PC-3 (cell line): ENCODE measurements at regions not wholly inside any gene's neighbourhood (a gene's known extent, or its start where the extent isn't known, plus 50 kb on each side); places are given as distances from the start of the nearest gene placed in this dataset.

ENCODE experiments used
- ATAC-seq: fragments of 200-7000 bp; cut with Tn5 transposase; 2 replicates; pipeline ENCODE4 v1.9.1; 2020; ENCODE audit warnings: mild to moderate bottlenecking, moderate library complexity
- BruUV-seq: library from RNA; stranded (reverse); fragments of 400-500 nt; replicated peaks from 2 replicates; lab custom pipeline; 2021; lab: Mats Ljungman, UMichigan
- CTCF ChIA-PET: fragments of 300-600 bp; sonication (Branson Sonifier 250); formaldehyde crosslinking; loops from one replicate; lab custom pipeline; 2022; ENCODE audit warnings: antibody characterized with exemption; lab: Charles Lee
- POLR2A ChIA-PET: fragments of 300-600 bp; sonication (Branson Sonifier 250); formaldehyde crosslinking; loops from one replicate; lab custom pipeline; 2022; ENCODE audit warnings: antibody characterized with exemption; ENCODE audit not compliant: unreplicated experiment; lab: Charles Lee
- DNase-seq: peaks from one replicate; pipeline ENCODE4 v3.0.0-alpha.2; 2015
- H2AFZ ChIP-seq: fragments of 300-600 bp; sonication (generic); 2 replicates; pipeline ENCODE4 v1.6.0; 2016; ENCODE audit warnings: antibody characterized with exemption, low read length
- H3F3A ChIP-seq: fragments of 300-600 bp; sonication (generic); one replicate; pipeline ENCODE4 v1.6.0; 2017; ENCODE audit warnings: antibody characterized with exemption, low read length, control low read depth, mild to moderate bottlenecking; ENCODE audit not compliant: unreplicated experiment
- H3K27ac ChIP-seq: fragments of 300-600 bp; sonication (generic); 2 replicates; pipeline ENCODE4 v1.5.1; 2016; ENCODE audit warnings: mild to moderate bottlenecking, low read length
- H3K27me3 ChIP-seq: fragments of 300-600 bp; sonication (generic); 2 replicates; pipeline ENCODE4 v1.6.1; 2016; ENCODE audit warnings: low read length, mixed read lengths
- H3K36me3 ChIP-seq: fragments of 300-600 bp; sonication (generic); 2 replicates; pipeline ENCODE4 v1.6.1; 2016; ENCODE audit warnings: low read depth, mixed run types, low read length, mixed read lengths
- H3K4me1 ChIP-seq: fragments of 300-600 bp; sonication (generic); 2 replicates; pipeline ENCODE4 v1.5.1; 2016; ENCODE audit warnings: low read length; ENCODE audit not compliant: insufficient read depth
- H3K4me2 ChIP-seq: fragments of 300-600 bp; sonication (generic); 2 replicates; pipeline ENCODE4 v1.6.0; 2016; ENCODE audit warnings: low read length
- H3K4me3 ChIP-seq: fragments of 300-600 bp; sonication (generic); 2 replicates; pipeline ENCODE4 v1.5.1; 2016; ENCODE audit warnings: mild to moderate bottlenecking, low read length, mixed read lengths
- H3K79me2 ChIP-seq: fragments of 300-600 bp; sonication (generic); 2 replicates; pipeline ENCODE4 v1.6.1; 2017; ENCODE audit warnings: low read length, mixed read lengths
- H3K9ac ChIP-seq: fragments of 300-600 bp; sonication (generic); 2 replicates; pipeline ENCODE4 v1.6.0; 2016; ENCODE audit warnings: mild to moderate bottlenecking, low read length
- H3K9me2 ChIP-seq: fragments of 300-600 bp; sonication (generic); replicated peaks from 2 replicates; pipeline ENCODE4 v1.6.1; 2016; ENCODE audit warnings: mixed run types, low read length, mixed read lengths
- H3K9me3 ChIP-seq: fragments of 300-600 bp; sonication (generic); 2 replicates; pipeline ENCODE4 v1.6.1; 2016; ENCODE audit warnings: low read length, mixed read lengths
- H4K20me1 ChIP-seq: fragments of 300-600 bp; sonication (generic); 2 replicates; pipeline ENCODE4 v1.6.1; 2016; ENCODE audit warnings: low read length, mixed read lengths
- EZH2 ChIP-seq: fragments of 300-600 bp; sonication (generic); IDR thresholded peaks from one replicate; pipeline ENCODE4 v1.6.1; 2017; ENCODE audit warnings: antibody characterized with exemption, mild to moderate bottlenecking, low read length; ENCODE audit not compliant: unreplicated experiment
- EZH2phosphoT487 ChIP-seq: fragments of 300-600 bp; sonication (generic); IDR thresholded peaks from 2 replicates; pipeline ENCODE4 v1.6.1; 2018; ENCODE audit warnings: mild to moderate bottlenecking, antibody characterized with exemption, low read length, borderline replicate concordance
- intact Hi-C: fragments of 100-400 bp; cut with micrococcal nuclease; formaldehyde crosslinking; loops from 2 replicates; pipeline ENCODE4 v1.9.0; 2023
- TF ChIP-seq, protein P1 (sequence below): fragments of 300-600 bp; sonication (generic); conservative IDR thresholded peaks from 2 replicates; pipeline ENCODE4 v1.5.1; 2017; ENCODE audit warnings: antibody characterized with exemption, low read depth, mild to moderate bottlenecking, low read length

DNA sequence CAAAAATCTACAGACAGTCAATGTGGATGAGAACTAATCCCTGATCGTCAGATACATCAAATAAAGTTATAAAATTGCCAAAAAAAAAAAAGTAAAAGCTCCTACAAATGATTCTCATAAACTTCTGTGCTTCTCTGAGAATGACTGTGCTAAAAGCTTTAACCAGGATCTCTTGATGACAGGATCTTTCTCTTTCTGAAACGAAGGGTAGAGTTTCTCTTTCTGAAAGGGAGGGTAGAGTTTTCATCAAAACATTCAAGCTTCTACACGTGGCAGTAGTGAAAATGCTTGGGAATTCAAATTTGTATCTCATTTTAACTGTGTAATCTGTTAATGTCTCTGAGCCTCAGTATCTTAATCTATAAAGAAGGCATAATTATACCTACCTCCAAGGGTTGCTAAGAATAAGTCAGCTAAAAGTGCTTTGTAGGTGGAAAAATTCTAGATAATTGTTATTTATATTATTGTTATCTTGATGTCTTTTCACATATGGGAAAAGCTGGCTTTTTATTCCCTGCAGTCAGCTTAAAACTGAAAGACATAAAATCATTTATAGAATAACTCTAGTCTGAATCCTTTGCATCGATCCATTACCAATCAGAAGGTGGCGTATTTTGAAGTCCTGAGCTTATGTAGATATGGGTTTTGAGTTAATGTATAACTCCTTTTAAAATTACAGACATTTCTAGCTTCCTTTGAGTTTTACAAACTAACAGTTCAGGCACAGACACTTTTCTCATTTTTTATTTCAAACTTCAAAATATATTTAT, 157.4 kb downstream of the DACT1 start:
- H2AFZ ChIP-seq = no peak overlapping the region
- H3K9me2 ChIP-seq = no peaks in the 10 kb centered on the region
- H3K9ac ChIP-seq = no peak overlapping the region
- H3F3A ChIP-seq = no peaks in the 10 kb centered on the region
- DNase-seq = no peak
- no peaks in the 10 kb centered on the region for H3K79me2 ChIP-seq
- no peak overlapping the region for H3K4me2 ChIP-seq
- CTCF ChIA-PET = no interaction called here
- H3K36me3 ChIP-seq = no peaks in the 10 kb centered on the region
- no peak overlapping the region for H3K4me3 ChIP-seq
- H3K4me1 ChIP-seq = no peaks in the 10 kb centered on the region
- intact Hi-C loops = no loop called here
- no peaks in the 10 kb centered on the region for H4K20me1 ChIP-seq
- peaks cover 87% of the 10 kb centered on the region for H3K27me3 ChIP-seq
- H3K27ac ChIP-seq = no peak overlapping the region
- POLR2A ChIA-PET = no interaction called here
- no peaks in the 10 kb centered on the region for H3K9me3 ChIP-seq
- BruUV-seq = no TSS peak
- no peak for ATAC-seq
- no peak for TF ChIP-seq EZH2phosphoT487
- TF ChIP-seq EZH2 = no peak
- TF ChIP-seq, protein P1, sequence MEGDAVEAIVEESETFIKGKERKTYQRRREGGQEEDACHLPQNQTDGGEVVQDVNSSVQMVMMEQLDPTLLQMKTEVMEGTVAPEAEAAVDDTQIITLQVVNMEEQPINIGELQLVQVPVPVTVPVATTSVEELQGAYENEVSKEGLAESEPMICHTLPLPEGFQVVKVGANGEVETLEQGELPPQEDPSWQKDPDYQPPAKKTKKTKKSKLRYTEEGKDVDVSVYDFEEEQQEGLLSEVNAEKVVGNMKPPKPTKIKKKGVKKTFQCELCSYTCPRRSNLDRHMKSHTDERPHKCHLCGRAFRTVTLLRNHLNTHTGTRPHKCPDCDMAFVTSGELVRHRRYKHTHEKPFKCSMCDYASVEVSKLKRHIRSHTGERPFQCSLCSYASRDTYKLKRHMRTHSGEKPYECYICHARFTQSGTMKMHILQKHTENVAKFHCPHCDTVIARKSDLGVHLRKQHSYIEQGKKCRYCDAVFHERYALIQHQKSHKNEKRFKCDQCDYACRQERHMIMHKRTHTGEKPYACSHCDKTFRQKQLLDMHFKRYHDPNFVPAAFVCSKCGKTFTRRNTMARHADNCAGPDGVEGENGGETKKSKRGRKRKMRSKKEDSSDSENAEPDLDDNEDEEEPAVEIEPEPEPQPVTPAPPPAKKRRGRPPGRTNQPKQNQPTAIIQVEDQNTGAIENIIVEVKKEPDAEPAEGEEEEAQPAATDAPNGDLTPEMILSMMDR = peak; percentile 45

DNA sequence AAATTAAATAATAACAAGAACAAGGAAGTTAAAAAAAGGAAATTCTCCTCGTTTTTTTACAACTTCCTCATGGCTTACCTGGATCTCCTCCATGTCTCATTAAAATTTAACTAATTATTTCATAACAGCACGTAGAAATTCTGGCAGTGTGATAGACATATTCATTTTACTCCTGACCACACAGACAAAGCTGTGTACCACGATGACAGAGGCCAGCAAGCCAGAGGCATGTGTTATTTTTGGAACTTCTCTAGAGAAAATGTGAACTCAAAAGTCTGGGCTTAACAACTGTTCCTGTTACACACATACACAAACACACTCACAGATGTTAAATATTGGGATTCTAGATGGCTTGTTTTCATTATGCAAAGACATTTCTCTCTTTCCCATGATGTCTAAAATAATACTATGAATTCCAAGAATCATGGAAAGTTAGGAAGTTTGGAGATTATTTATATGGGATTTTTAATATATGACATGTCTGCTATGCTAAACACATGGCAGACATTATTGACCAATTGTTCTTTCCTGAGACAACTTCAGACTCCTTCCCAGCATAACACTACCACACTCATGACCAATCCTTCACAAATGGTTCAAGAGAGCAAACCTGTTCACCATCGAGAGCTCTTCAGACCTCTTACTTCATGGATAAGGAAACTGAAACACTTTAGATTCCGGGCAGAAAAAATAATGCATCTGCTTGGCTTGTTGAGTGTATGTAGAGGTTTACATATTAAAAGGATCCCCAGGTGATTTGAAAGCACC, 158.7 kb downstream of the DACT1 start:
- H3K9me3 ChIP-seq = no peaks in the 10 kb centered on the region
- no peak for ATAC-seq
- POLR2A ChIA-PET = no interaction called here
- no peak overlapping the region for H3K27ac ChIP-seq
- peaks cover 85% of the 10 kb centered on the region for H3K27me3 ChIP-seq
- no peaks in the 10 kb centered on the region for H3F3A ChIP-seq
- DNase-seq = no peak
- H2AFZ ChIP-seq = no peak overlapping the region
- CTCF ChIA-PET = no interaction called here
- no TSS peak for BruUV-seq
- H3K4me1 ChIP-seq = no peaks in the 10 kb centered on the region
- H3K36me3 ChIP-seq = no peaks in the 10 kb centered on the region
- intact Hi-C loops = no loop called here
- H3K79me2 ChIP-seq = no peaks in the 10 kb centered on the region
- H3K4me3 ChIP-seq = no peak overlapping the region
- no peaks in the 10 kb centered on the region for H4K20me1 ChIP-seq
- H3K4me2 ChIP-seq = no peak overlapping the region
- H3K9ac ChIP-seq = no peak overlapping the region
- H3K9me2 ChIP-seq = no peaks in the 10 kb centered on the region
- no peak for TF ChIP-seq EZH2phosphoT487
- TF ChIP-seq, protein P1 = no peak
- TF ChIP-seq EZH2 = no peak
